Endothelial cell of umbilical vein (primary cell): ENCODE measurements at regions not wholly inside any gene's neighbourhood (a gene's known extent, or its start where the extent isn't known, plus 50 kb on each side); places are given as distances from the start of the nearest gene placed in this dataset.

ENCODE experiments used
- BruUV-seq: library from RNA; stranded (reverse); fragments of 400-500 nt; replicated peaks from 2 replicates; lab custom pipeline; 2021; lab: Mats Ljungman, UMichigan
- CTCF ChIA-PET: fragments of 300-600, 350-600 bp; sonication (Branson Sonifier 250); formaldehyde crosslinking; loops from one replicate; lab custom pipeline; 2021; ENCODE audit warnings: antibody characterized with exemption, inconsistent platforms; lab: Charles Lee
- POLR2A ChIA-PET: fragments of 300-600, 350-600 bp; sonication (Branson Sonifier 250); formaldehyde crosslinking; loops from one replicate; lab custom pipeline; 2021; ENCODE audit warnings: antibody characterized with exemption, inconsistent platforms; lab: Charles Lee
- DNase-seq: peaks from one replicate; pipeline ENCODE4 v3.0.0-alpha.2; 2011; ENCODE audit warnings: low read depth, low spot score
- FAIRE-seq: peaks from 2 replicates; lab custom pipeline; 2011; peaks lifted over from hg19 to GRCh38; lab: Jason Lieb, UNC
- H2AFZ ChIP-seq: 2 replicates; pipeline ENCODE4 v1.6.0; 2012; ENCODE audit warnings: low read depth, low read length, control low read depth, inconsistent platforms
- H3K27ac ChIP-seq: 2 replicates; pipeline ENCODE4 v1.5.1; 2011; ENCODE audit warnings: low read depth, mild to moderate bottlenecking, control low read depth, low read length, moderate library complexity; ENCODE audit not compliant: insufficient read depth
- H3K27me3 ChIP-seq, 2 experiments: 2 replicates each; pipeline versions ENCODE4 v1.6.0 to v1.6.1; 2011; ENCODE audit warnings: low read length in 2 of 2, mixed read lengths in 1 of 2; ENCODE audit not compliant: control insufficient read depth in 2 of 2, insufficient read depth in 2 of 2
- H3K36me3 ChIP-seq, 2 experiments: 2 replicates in 1 of 2; 3 replicates in 1 of 2; pipeline ENCODE4 v1.5.1; 2011; ENCODE audit warnings: low read length in 2 of 2, mild to moderate bottlenecking in 1 of 2, moderate library complexity in 1 of 2; ENCODE audit not compliant: control insufficient read depth in 2 of 2, insufficient read depth in 2 of 2; ENCODE audit errors: extremely low read depth in 1 of 2
- H3K4me1 ChIP-seq: 3 replicates; pipeline ENCODE4 v1.5.1; 2011; ENCODE audit warnings: mild to moderate bottlenecking, low read length; ENCODE audit not compliant: control insufficient read depth, insufficient read depth; ENCODE audit errors: extremely low read depth
- H3K4me2 ChIP-seq: 2 replicates; pipeline ENCODE4 v1.6.1; 2011; ENCODE audit warnings: low read length, control low read depth, mixed read lengths; ENCODE audit not compliant: insufficient read depth
- H3K4me3 ChIP-seq, 3 experiments: fragments of 200-600 bp in 1 of 3; sonication (generic), shearing (Covaris generic) in 1 of 3; replicated peaks in 1 of 3; 2 replicates each; pipeline ENCODE4 v1.5.1; 2011 to 2016; ENCODE audit warnings: control low read depth in 3 of 3, low read length in 3 of 3, mild to moderate bottlenecking in 2 of 3, inconsistent platforms in 1 of 3, low read depth in 1 of 3, moderate library complexity in 1 of 3; ENCODE audit not compliant: insufficient read depth in 1 of 3
- H3K79me2 ChIP-seq: 2 replicates; pipeline ENCODE4 v1.6.0; 2012; ENCODE audit warnings: low read length, inconsistent platforms; ENCODE audit not compliant: control insufficient read depth, insufficient read depth
- H3K9ac ChIP-seq: replicated peaks from 2 replicates; pipeline ENCODE3; 2011; ENCODE audit warnings: low read length, control low read depth; ENCODE audit not compliant: insufficient read depth; ENCODE audit errors: extremely low read depth
- H3K9me1 ChIP-seq: replicated peaks from 3 replicates; pipeline ENCODE4 v1.6.0; 2011; ENCODE audit warnings: mild to moderate bottlenecking, low read length; ENCODE audit not compliant: control insufficient read depth, insufficient read depth; ENCODE audit errors: extremely low read depth
- H3K9me3 ChIP-seq: replicated peaks from 2 replicates; pipeline ENCODE4 v1.5.1; 2012; ENCODE audit warnings: low read length, inconsistent platforms; ENCODE audit not compliant: control insufficient read depth, insufficient read depth
- H4K20me1 ChIP-seq: replicated peaks from 2 replicates; pipeline ENCODE3; 2011; ENCODE audit warnings: mild to moderate bottlenecking, low read length; ENCODE audit not compliant: control insufficient read depth, insufficient read depth; ENCODE audit errors: extremely low read depth
- CTCF ChIP-seq, 2 donors: IDR thresholded peaks; 1 replicate in 1 of 2; 2 replicates in 1 of 2; pipeline ENCODE4 v1.5.1; 2011; ENCODE audit warnings: low read length in 2 of 2, mild to moderate bottlenecking in 2 of 2, moderate library complexity in 2 of 2, control low read depth in 1 of 2, inconsistent platforms in 1 of 2, low read depth in 1 of 2; ENCODE audit not compliant: insufficient read depth in 1 of 2; ENCODE audit errors: extremely low read depth in 1 of 2
- EZH2 ChIP-seq: IDR thresholded peaks from 2 replicates; pipeline ENCODE4 v1.6.1; 2012; ENCODE audit warnings: borderline replicate concordance, low read depth, mild to moderate bottlenecking, moderate library complexity, low read length, inconsistent platforms; ENCODE audit not compliant: severe bottlenecking
- FOS ChIP-seq: IDR thresholded peaks from 2 replicates; pipeline ENCODE4 v1.6.1; 2011; ENCODE audit warnings: mild to moderate bottlenecking, low read length, moderate library complexity, borderline replicate concordance; ENCODE audit not compliant: insufficient read depth
- GATA2 ChIP-seq: IDR thresholded peaks from 2 replicates; pipeline ENCODE4 v1.7.0; 2011; ENCODE audit warnings: low read depth, mild to moderate bottlenecking, moderate library complexity, mixed read lengths, low read length; ENCODE audit not compliant: insufficient read length, insufficient read depth
- JUN ChIP-seq: IDR thresholded peaks from 2 replicates; pipeline ENCODE4 v1.6.1; 2011; ENCODE audit warnings: borderline replicate concordance, low read depth; ENCODE audit not compliant: insufficient read length, insufficient read depth
- MAX ChIP-seq: IDR thresholded peaks from 2 replicates; pipeline ENCODE4 v1.6.1; 2011; ENCODE audit not compliant: insufficient read depth, insufficient read length
- MYC ChIP-seq: IDR thresholded peaks from one replicate; pipeline ENCODE4 v1.6.1; 2011; ENCODE audit warnings: mild to moderate bottlenecking, low read depth, low read length
- POLR2A ChIP-seq: IDR thresholded peaks from 2 replicates; pipeline ENCODE4 v1.6.1; 2012; ENCODE audit warnings: low read depth, mild to moderate bottlenecking, control low read depth, low read length
- POLR2AphosphoS5 ChIP-seq: IDR thresholded peaks from 2 replicates; pipeline ENCODE4 v1.6.1; 2012; ENCODE audit warnings: low read depth, mild to moderate bottlenecking, control low read depth, low read length, moderate library complexity; ENCODE audit not compliant: insufficient read depth
- dilution Hi-C: fragments of 300-500 bp; cut with MboI; formaldehyde crosslinking; loops from one replicate; pipeline ENCODE4 v1.15.0; 2019; ENCODE audit warnings: low sequenced_read_pairs; ENCODE audit not compliant: extremely low pct_ligation_motif_present
- intact Hi-C: fragments of 100-400 bp; cut with micrococcal nuclease; formaldehyde crosslinking; loops from one replicate; pipeline ENCODE4 v1.10.0; 2022

GRCh38 chr2:153417077-153417476 is 61.5 kb downstream of the RPRM start:
- no peaks in the 10 kb centered on the region for H3K4me1 ChIP-seq
- no TSS peak for BruUV-seq
- H3K9me1 ChIP-seq = no peaks in the 10 kb centered on the region
- H3K4me2 ChIP-seq = no peak overlapping the region
- no peak overlapping the region for H3K27ac ChIP-seq
- dilution Hi-C loops (no loop called here), intact Hi-C loops (no loop called here)
- no peaks in the 10 kb centered on the region for H4K20me1 ChIP-seq
- DNase-seq (no peak), FAIRE-seq (no peak)
- peaks cover 10% of the 10 kb centered on the region for H3K9me3 ChIP-seq
- H3K27me3 ChIP-seq = no peaks in the 10 kb centered on the region
- H3K9ac ChIP-seq = no peak overlapping the region
- TF ChIP-seq EZH2 (no peak), CTCF (IDR thresholded peaks at IDR 0.05; ENCODE audit: extremely low read depth in 1 of 2, insufficient read depth in 1 of 2, low read depth in 1 of 2, low read length in 2 of 2) (no peak), MYC (no peak), POLR2AphosphoS5 (no peak), JUN (no peak), MAX (no peak)
- no peaks in the 10 kb centered on the region for H3K79me2 ChIP-seq
- no peak overlapping the region for H3K4me3 ChIP-seq
- ChIA-PET CTCF (no interaction called here), POLR2A (no interaction called here)
- no peak overlapping the region for H2AFZ ChIP-seq
- H3K36me3 ChIP-seq = no peaks in the 10 kb centered on the region

GRCh38 chr2:153416071-153416470 is 62.5 kb downstream of the RPRM start:
- no peak overlapping the region for H3K4me2 ChIP-seq
- dilution Hi-C loops (no loop called here), intact Hi-C loops (no loop called here)
- no peaks in the 10 kb centered on the region for H3K27me3 ChIP-seq
- H3K4me3 ChIP-seq = no peak overlapping the region
- H3K36me3 ChIP-seq = no peaks in the 10 kb centered on the region
- no peaks in the 10 kb centered on the region for H4K20me1 ChIP-seq
- no peak overlapping the region for H2AFZ ChIP-seq
- no peaks in the 10 kb centered on the region for H3K79me2 ChIP-seq
- DNase-seq (no peak), FAIRE-seq (no peak)
- no peak overlapping the region for H3K27ac ChIP-seq
- no peaks in the 10 kb centered on the region for H3K4me1 ChIP-seq
- no peaks in the 10 kb centered on the region for H3K9me1 ChIP-seq
- ChIA-PET CTCF (no interaction called here), POLR2A (no interaction called here)
- TF ChIP-seq MAX (no peak), EZH2 (no peak), JUN (no peak), POLR2A (no peak), GATA2 (no peak), CTCF (IDR thresholded peaks at IDR 0.05; ENCODE audit: extremely low read depth in 1 of 2, insufficient read depth in 1 of 2, low read depth in 1 of 2, low read length in 2 of 2) (no peak), POLR2AphosphoS5 (no peak), FOS (no peak), MYC (no peak)
- H3K9ac ChIP-seq = no peak overlapping the region
- no TSS peak for BruUV-seq
- H3K9me3 ChIP-seq = peaks cover 10% of the 10 kb centered on the region
